Stimulated activated CD4-positive, alpha-beta T cell treated with anti-CD3 and anti-CD28 coated beads, TNF-alpha, amount 100 ng/mL, for 48 hours (primary cell): ENCODE measurements at regions not wholly inside any gene's neighbourhood (a gene's known extent, or its start where the extent isn't known, plus 50 kb on each side); places are given as distances from the start of the nearest gene placed in this dataset.

Experiments used
- DNase-seq, 3 donors: peaks; one replicate each; pipeline ENCODE4 v3.0.0-alpha.2; 2020; ENCODE audit warnings: low read depth in 3 of 3

DNA sequence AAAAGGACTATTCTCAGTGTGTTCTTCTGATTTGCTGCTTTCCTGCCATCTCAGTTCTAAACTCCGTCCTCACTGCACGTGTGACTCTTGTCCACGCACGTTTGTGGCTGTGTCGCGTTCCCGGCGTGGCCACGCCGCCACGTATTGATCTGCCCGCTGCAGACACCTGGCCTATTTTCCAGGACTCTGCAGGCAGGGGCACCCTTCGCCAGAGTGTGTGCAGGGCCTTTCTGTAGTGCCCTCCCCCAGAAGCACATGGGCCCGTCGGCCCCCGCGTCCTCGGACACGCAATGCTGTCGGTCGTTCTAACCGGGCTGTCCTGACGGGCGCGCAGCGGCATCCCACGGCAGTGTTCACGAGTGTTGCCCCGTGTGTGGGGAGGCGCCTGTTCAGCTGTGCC lies 87.6 kb downstream of the YTHDF1 start:
- no peak for DNase-seq

DNA sequence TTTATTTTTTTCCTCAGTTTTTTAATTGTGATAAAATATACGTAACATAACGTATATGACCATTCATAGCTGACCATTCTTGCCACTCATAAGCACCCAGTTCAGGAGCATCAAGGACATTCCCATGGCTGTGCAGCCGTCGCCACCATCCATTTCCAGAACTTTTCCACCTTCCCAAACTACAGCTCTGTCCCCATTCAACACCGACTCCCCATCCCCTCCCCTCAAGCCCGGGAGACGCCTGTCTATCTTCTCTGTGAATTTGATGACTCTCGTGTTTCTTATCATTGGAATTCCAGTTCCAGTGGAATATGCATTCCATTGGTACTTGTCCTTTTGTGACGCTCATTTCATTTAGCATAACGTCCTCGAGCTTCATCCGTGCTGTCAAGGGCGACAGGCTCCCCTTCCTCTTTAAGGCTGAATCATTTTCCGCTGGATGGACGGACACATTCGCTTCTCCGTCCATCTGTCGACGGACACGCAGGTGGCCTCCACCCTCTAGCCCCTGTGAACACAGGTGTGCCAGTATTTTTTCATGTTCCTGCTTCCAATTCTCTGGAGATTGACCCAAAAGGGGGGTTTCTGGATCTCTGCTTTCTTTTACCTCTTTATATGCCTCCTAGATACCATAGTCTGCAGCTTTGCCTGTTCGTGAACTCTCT lies 88.1 kb downstream of the YTHDF1 start:
- no peak for DNase-seq

- DNase-seq, result no peak
Observed at GRCh38 chr20:63126876-63127699, 88.8 kb downstream of the YTHDF1 start.

DNA sequence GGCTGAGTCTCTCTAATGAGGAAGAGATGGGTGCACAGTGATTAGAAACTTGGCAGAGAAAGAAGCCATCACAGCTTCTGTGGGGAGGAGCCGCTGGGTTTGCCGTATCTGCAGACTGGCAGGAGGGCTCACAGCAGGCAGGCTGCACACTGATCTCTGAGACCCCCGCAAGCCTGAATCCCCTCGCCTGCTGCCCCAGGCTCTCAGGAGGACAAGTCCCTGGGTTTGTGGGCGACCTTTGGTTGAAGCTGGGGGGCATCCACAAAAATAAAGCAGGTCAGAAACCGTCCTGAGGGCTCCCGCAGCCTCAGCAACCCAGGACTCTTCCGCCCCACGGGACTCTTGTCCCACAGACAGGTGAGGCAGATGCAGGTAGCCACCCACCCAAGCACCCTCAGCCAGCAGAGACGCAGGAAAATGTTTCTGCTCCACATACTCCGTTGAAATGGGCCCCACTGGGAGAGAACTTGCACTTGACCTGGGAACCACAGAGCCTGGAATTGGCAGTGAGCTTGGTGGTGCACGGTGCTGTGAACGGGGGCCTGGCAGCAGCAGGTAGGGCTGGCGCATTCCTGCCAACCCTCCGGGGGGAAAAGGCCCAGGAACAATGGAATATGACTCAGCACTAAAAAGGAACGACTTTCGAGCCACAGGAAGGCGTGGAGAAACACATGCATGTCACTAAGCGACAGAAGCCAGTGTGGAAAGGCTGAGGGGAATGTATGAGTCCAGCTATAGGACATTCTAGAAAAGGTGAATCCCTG lies 89.9 kb downstream of the YTHDF1 start:
- no peak for DNase-seq

DNA sequence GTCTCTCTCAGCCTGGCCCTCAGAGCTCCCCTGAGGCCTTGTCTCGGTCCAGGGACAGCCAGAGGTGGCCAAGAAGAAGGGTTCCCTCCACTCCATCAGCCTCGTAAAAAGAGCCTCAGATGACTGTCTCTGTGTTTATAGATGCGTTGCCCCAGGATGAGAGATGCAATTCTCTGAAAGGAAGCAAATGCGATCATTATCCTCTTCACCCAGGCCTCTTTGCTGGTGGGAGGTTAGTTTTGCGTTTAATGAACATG lies 90.4 kb downstream of the YTHDF1 start:
- no peak for DNase-seq

- no peak for DNase-seq
Observed at GRCh38 chr20:63124782-63125580, 91.0 kb downstream of the YTHDF1 start.

DNA sequence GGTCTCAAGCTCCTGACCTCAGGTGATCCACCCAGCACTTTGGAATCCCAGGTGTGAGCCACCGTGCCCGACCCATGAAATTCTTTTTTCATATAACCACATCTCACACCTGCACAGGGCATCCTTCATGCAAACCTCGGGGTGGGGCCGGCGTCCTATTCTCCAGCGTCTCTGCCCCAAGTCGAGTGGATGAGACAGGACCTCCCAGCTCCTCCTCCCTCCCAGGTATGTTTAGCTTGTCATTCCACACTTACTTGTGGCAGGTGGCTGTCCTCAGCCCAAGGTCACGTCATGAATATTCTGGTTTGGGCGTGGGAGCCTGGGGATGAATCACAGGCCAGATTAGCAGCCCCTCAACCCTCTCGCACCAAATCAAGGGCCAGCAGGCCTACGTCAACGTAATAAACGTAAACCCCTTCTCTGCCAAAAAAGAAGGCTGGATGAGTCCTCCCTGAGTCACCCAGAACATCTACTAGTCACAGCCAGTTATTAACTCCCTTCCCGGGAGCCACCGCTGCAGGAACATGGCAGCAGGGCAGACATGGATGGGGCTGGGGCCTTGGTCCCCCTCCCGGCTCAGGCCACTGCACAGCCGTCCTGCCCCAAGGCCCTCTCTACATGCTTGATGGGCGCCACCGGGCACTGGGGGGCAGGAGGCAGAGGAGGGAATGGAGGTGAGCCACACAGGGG lies 91.7 kb downstream of the YTHDF1 start:
- DNase-seq, result no peak

DNA sequence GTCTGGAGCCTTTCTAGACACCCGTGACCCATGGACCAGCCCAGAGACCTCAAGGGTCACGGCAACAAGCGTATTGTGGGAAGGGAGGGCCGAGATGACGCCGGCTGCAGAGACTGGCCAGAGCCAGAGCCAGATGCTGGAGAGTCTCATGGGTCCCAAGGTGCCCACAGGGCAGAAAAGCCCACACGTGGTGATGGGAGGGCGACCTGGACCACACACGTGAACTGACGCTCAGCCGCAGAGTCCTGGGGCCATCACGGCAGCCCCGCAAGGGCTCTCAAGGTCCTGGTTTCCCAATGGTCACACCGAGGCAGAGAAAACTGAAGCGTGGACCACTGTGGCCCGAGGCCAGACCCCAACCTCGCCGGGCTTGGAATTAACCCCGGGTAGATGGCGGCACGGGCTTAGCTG lies 92.6 kb downstream of the YTHDF1 start:
- no peak for DNase-seq

GRCh38 chr20:63122626-63123025 lies 93.3 kb downstream of the YTHDF1 start:
- no peak for DNase-seq

- DNase-seq, result no peak
Observed at GRCh38 chr20:63121749-63122405, 94.1 kb downstream of the YTHDF1 start.

GRCh38 chr20:63121246-63121645 lies 94.7 kb downstream of the YTHDF1 start:
- no peak for DNase-seq

- DNase-seq, result no peak
Observed at GRCh38 chr20:63120808-63121090, 95.2 kb downstream of the YTHDF1 start.

- no peak for DNase-seq
Observed at GRCh38 chr20:63119963-63120807, 95.7 kb downstream of the YTHDF1 start.

GRCh38 chr20:63119121-63119962 lies 96.6 kb downstream of the YTHDF1 start:
- no peak for DNase-seq

DNA sequence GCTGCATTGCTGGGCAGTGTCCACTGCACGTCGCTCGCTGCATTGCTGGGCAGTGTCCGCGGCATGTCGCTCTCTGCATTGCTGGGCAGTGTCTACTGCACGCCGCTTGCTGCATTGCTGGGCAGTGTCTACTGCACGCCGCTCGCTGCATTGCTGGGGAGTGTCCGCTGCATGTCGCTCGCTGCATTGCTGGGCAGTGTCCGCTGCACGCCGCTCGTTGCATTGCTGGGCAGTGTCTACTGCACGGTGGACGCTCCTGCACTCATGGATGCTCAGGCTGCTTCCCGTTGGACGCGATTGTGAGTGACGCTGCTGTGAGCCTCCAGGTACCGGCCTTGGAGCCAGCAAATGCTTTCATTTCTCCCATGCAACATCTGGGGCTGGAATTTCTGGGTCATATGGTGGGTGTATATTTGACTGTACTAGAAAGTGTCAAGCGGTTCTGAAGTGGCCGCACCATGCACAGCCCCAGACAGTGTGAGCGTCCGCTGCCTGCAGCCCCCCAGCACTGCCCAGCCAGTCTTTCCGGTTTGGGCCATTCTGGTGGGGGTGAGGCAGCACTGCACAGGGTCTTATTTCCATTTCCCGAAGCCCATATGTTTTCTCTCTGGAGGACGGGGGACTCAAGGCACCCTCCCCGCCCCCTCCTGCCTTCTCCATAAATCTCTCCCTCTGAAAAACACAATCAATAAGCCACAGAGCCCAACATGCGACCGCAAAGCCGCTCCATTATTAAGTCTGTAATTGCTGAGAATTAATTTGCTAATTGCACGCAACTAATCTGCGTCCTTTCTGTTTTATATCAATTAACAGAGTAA lies 97.4 kb downstream of the YTHDF1 start:
- DNase-seq, result no peak

GRCh38 chr20:63117661-63118302 lies 98.1 kb downstream of the YTHDF1 start:
- DNase-seq, result no peak

GRCh38 chr20:63117151-63117550 lies 98.8 kb downstream of the YTHDF1 start:
- no peak for DNase-seq
